ENCODE measurements at regions not wholly inside any gene's neighbourhood (a gene's known extent, or its start where the extent isn't known, plus 50 kb on each side); places are given as distances from the start of the nearest gene placed in this dataset.

GRCh38 chr4:153137677-153138630, 66.3 kb upstream of the TRIM2 start:
- CTCF ChIA-PET, result interaction anchor here (0.9 to 1.3 kb wide), 2 partner anchors 10 to 18 kb away, joined by 3 read pairs; no protein-coding TSS in a partner anchor
- H3K4me1 Mint-ChIP-seq, result peaks cover 17% of the 10 kb centered on the region
- H3K27ac Mint-ChIP-seq, result no peak overlapping the region
- H3K36me3 Mint-ChIP-seq (ENCODE audit: low read depth), result no peaks in the 10 kb centered on the region
- no peak for DNase-seq
- no peak overlapping the region for H3K4me3 Mint-ChIP-seq
- POLR2A ChIA-PET, result no interaction called here
- H3K9me3 Mint-ChIP-seq, result no peaks in the 10 kb centered on the region
- H3K27me3 Mint-ChIP-seq, result peaks cover 27% of the 10 kb centered on the region

DNA sequence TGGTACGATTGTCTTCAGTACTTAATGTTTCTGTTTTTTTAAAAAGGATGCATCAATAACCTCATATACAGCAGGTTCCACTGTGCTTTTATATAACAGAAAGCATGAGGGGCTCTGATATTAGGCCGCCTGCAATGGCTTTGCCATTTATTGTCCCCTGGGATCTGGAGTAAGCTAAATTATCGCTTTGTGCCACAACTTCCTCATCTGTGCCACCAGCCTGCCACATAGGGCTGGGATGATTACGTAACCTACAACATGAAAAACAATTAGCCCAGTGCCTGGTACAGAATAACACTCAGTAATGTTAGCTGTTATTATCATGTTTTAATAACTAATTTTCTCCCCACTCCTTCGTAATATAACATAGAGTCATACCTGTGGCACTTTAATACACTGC, 65.5 kb upstream of the TRIM2 start:
- peaks cover 15% of the 10 kb centered on the region for H3K4me1 Mint-ChIP-seq
- CTCF ChIA-PET, result interaction anchor here (0.9 to 1.3 kb wide), 2 partner anchors 11 to 17 kb away, joined by 3 read pairs; no protein-coding TSS in a partner anchor

GRCh38 chr4:153140294-153140693, 63.9 kb upstream of the TRIM2 start:
- peaks cover under 1% of the 10 kb centered on the region for H3K4me1 Mint-ChIP-seq
- H3K36me3 Mint-ChIP-seq (ENCODE audit: low read depth), result no peaks in the 10 kb centered on the region
- H3K27ac Mint-ChIP-seq, result no peak overlapping the region
- no peaks in the 10 kb centered on the region for H3K9me3 Mint-ChIP-seq
- ChIA-PET CTCF (no interaction called here), POLR2A (no interaction called here)
- DNase-seq, result no peak
- H3K4me3 Mint-ChIP-seq, result no peak overlapping the region
- peaks cover 18% of the 10 kb centered on the region for H3K27me3 Mint-ChIP-seq

More for the DNA sequence above, 65.5 kb upstream of the TRIM2 start:
- Mint-ChIP-seq H3K4me3 (no peak overlapping the region), H3K27ac (no peak overlapping the region), H3K9me3 (no peaks in the 10 kb centered on the region), H3K27me3 (peaks cover 27% of the 10 kb centered on the region), H3K36me3 (ENCODE audit: low read depth) (no peaks in the 10 kb centered on the region)
- no peak for DNase-seq
- POLR2A ChIA-PET, result no interaction called here

GRCh38 chr4:153141238-153141637, 63.0 kb upstream of the TRIM2 start:
- POLR2A ChIA-PET, result no interaction called here

DNA sequence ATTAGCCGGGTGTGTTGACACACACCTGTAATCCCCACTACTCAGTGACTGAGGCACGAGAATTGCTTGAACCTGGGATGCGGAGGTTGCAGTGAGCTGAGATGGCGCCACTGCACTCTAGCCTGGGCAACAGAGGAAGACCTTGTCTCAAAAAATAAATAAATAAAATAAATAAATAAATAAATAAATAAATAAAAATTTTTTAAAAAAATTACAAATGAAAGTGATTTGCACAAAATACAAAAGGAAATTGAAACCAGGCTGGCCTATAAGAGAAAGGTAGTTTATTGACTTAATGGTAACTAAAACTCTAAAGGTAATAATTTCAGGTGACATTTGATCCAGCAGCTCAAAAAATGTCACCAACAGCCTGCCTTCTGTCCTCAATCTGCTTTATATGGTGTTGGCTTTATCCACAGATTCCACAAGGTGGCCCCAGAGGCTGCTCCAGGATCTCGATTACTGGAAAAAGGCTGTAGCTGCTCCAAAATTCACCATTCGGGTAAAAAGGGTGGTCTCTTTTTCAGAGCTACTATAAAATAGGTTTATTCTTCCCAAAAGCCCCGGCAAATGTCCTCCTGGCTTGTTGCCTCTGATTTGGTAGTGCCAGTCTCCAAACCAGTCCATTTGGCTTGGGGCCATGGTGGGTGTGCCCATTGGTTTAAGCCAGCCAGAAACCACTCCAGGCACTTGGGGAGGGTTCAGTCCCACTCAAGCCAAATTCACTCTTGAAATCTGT, 61.4 kb upstream of the TRIM2 start:
- Mint-ChIP-seq H3K9me3 (no peaks in the 10 kb centered on the region), H3K4me1 (no peaks in the 10 kb centered on the region), H3K27me3 (peaks cover 10% of the 10 kb centered on the region), H3K36me3 (ENCODE audit: low read depth) (no peaks in the 10 kb centered on the region), H3K27ac (no peak overlapping the region), H3K4me3 (no peak overlapping the region)
- ChIA-PET POLR2A (interaction anchor here (0.6 kb wide), 1 partner anchor 13 kb away, joined by 3 read pairs; no protein-coding TSS in a partner anchor), CTCF (interaction anchor here (0.6 to 1.5 kb wide), 16 partner anchors 9 to 608 kb away, joined by 3 to 11 read pairs (median 4); no protein-coding TSS in a partner anchor)
- DNase-seq, result peak; percentile 51

More at GRCh38 chr4:153141238-153141637, 63.0 kb upstream of the TRIM2 start:
- DNase-seq, result no peak
- CTCF ChIA-PET, result interaction anchor here (0.6 kb wide), 1 partner anchor 294 kb away, joined by 3 read pairs; no protein-coding TSS in a partner anchor
- Mint-ChIP-seq H3K27me3 (peaks cover 14% of the 10 kb centered on the region), H3K4me3 (no peak overlapping the region), H3K27ac (no peak overlapping the region), H3K36me3 (ENCODE audit: low read depth) (no peaks in the 10 kb centered on the region), H3K4me1 (no peaks in the 10 kb centered on the region), H3K9me3 (no peaks in the 10 kb centered on the region)

GRCh38 chr4:153143527-153144348, 60.5 kb upstream of the TRIM2 start:
- no peak for DNase-seq
- POLR2A ChIA-PET, result no interaction called here
- H3K9me3 Mint-ChIP-seq, result no peaks in the 10 kb centered on the region
- H3K27me3 Mint-ChIP-seq, result peaks cover 16% of the 10 kb centered on the region
- CTCF ChIA-PET, result interaction anchor here (0.6 to 1.5 kb wide), 13 partner anchors 10 to 607 kb away, joined by 3 to 11 read pairs (median 5); no protein-coding TSS in a partner anchor
- H3K4me1 Mint-ChIP-seq, result no peaks in the 10 kb centered on the region
- no peaks in the 10 kb centered on the region for H3K36me3 Mint-ChIP-seq (ENCODE audit: low read depth)
- H3K27ac Mint-ChIP-seq, result no peak overlapping the region
- H3K4me3 Mint-ChIP-seq, result no peak overlapping the region

- H3K27me3 Mint-ChIP-seq, result peaks cover 19% of the 10 kb centered on the region
- ChIA-PET CTCF (interaction anchor here (1.1 kb wide), 1 partner anchor 497 kb away, joined by 3 read pairs; no protein-coding TSS in a partner anchor), POLR2A (no interaction called here)
- no peak overlapping the region for H3K27ac Mint-ChIP-seq
- no peaks in the 10 kb centered on the region for H3K9me3 Mint-ChIP-seq
- no peaks in the 10 kb centered on the region for H3K36me3 Mint-ChIP-seq (ENCODE audit: low read depth)
- no peaks in the 10 kb centered on the region for H3K4me1 Mint-ChIP-seq
- H3K4me3 Mint-ChIP-seq, result no peak overlapping the region
- no peak for DNase-seq
Observed at GRCh38 chr4:153146031-153146430, 58.2 kb upstream of the TRIM2 start.

GRCh38 chr4:153146961-153147360, 57.3 kb upstream of the TRIM2 start:
- CTCF ChIA-PET, result no interaction called here
- POLR2A ChIA-PET, result no interaction called here
- peaks cover 26% of the 10 kb centered on the region for H3K27me3 Mint-ChIP-seq

DNA sequence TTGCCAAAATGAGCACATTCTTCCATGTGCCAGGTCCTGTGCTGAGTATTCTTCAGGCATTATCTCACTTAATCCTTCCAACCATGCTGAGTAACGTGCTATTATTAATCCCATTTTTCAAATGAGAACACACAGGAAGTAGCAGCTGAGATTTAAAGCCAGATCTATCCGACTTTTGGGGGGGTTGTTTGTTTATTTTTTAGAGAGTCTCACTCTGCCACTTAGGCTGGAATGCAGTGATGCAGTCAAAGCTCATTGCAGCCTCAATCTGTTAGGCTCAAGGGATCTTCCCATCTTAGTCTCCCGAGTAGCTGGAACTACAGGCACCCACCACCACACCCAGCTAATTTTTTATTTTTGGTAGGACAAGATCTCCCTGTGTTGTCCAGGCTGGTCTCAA, 55.5 kb upstream of the TRIM2 start:
- Mint-ChIP-seq H3K4me1 (peaks cover 17% of the 10 kb centered on the region), H3K4me3 (no peak overlapping the region), H3K9me3 (no peaks in the 10 kb centered on the region), H3K36me3 (ENCODE audit: low read depth) (no peaks in the 10 kb centered on the region), H3K27ac (no peak overlapping the region), H3K27me3 (peaks cover 33% of the 10 kb centered on the region)
- ChIA-PET POLR2A (no interaction called here), CTCF (interaction anchor here (0.7 to 1.4 kb wide), 2 partner anchors 21 to 72 kb away, joined by 3 read pairs; no protein-coding TSS in a partner anchor)
- no peak for DNase-seq

More at GRCh38 chr4:153146961-153147360, 57.3 kb upstream of the TRIM2 start:
- no peak for DNase-seq
- Mint-ChIP-seq H3K4me1 (peaks cover 2% of the 10 kb centered on the region), H3K4me3 (no peak overlapping the region), H3K9me3 (no peaks in the 10 kb centered on the region), H3K27ac (no peak overlapping the region), H3K36me3 (ENCODE audit: low read depth) (no peaks in the 10 kb centered on the region)

- Mint-ChIP-seq H3K9me3 (no peaks in the 10 kb centered on the region), H3K4me1 (peaks cover 32% of the 10 kb centered on the region), H3K27ac (no peak overlapping the region), H3K4me3 (no peak overlapping the region), H3K27me3 (peaks cover 47% of the 10 kb centered on the region), H3K36me3 (ENCODE audit: low read depth) (no peaks in the 10 kb centered on the region)
- ChIA-PET POLR2A (no interaction called here), CTCF (interaction anchor here (0.5 to 0.6 kb wide), 2 partner anchors 8 to 161 kb away, joined by 4 read pairs; no protein-coding TSS in a partner anchor)
- no peak for DNase-seq
Observed at GRCh38 chr4:153151535-153152455, 52.4 kb upstream of the TRIM2 start.

- Mint-ChIP-seq H3K36me3 (ENCODE audit: low read depth) (no peaks in the 10 kb centered on the region), H3K27me3 (peaks cover 52% of the 10 kb centered on the region), H3K4me1 (peaks cover 32% of the 10 kb centered on the region), H3K9me3 (no peaks in the 10 kb centered on the region), H3K4me3 (peak overlapping the region; percentile 80), H3K27ac (no peak overlapping the region)
- POLR2A ChIA-PET, result no interaction called here
- DNase-seq, result peak; percentile 58
- CTCF ChIA-PET, result interaction anchor here (0.6 kb wide), 1 partner anchor 160 kb away, joined by 4 read pairs; no protein-coding TSS in a partner anchor
Observed at GRCh38 chr4:153152501-153153338, 51.5 kb upstream of the TRIM2 start.

Measured in activated CD4-positive, alpha-beta memory T cell treated with anti-CD3 and anti-CD28 coated beads, Interleukin-2, amount 10 ng/mL, durations not matched to agents 7 days and 5 days (primary cell).